ENCODE measurements at regions not wholly inside any gene's neighbourhood (a gene's known extent, or its start where the extent isn't known, plus 50 kb on each side); places are given as distances from the start of the nearest gene placed in this dataset.

- H3K4me2 ChIP-seq (ENCODE audit: extremely low read depth, insufficient read depth, low read length): no peak overlapping the region
- no peaks in the 10 kb centered on the region for H3K9me3 ChIP-seq (ENCODE audit: control insufficient read depth, insufficient read depth, low read depth, low read length)
- H3K36me3 ChIP-seq (ENCODE audit: control insufficient read depth, insufficient read depth, low read length): no peaks in the 10 kb centered on the region
- no peak overlapping the region for H3K9ac ChIP-seq (ENCODE audit: insufficient read depth, low read length)
- no peaks in the 10 kb centered on the region for H3K27me3 ChIP-seq (ENCODE audit: control insufficient read depth, insufficient read depth, low read length)
- no peaks in the 10 kb centered on the region for H3K79me2 ChIP-seq (ENCODE audit: control insufficient read depth, insufficient read depth, low read length)
- no peak overlapping the region for H3K27ac ChIP-seq (ENCODE audit: insufficient read depth, low read length)
- TF ChIP-seq CTCF (conservative IDR thresholded peaks at IDR 0.05 in 1 of 2, IDR thresholded peaks at IDR 0.05 in 1 of 2; ENCODE audit: low read depth in 1 of 2, low read length in 2 of 2): no peak
- no peak for TF ChIP-seq EZH2 (IDR thresholded peaks at IDR 0.05; ENCODE audit: low read length, missing control alignments)
- H3K4me1 ChIP-seq (ENCODE audit: control insufficient read depth, extremely low read depth, insufficient read depth, low read length): no peaks in the 10 kb centered on the region
- H2AFZ ChIP-seq (ENCODE audit: low read length): no peak overlapping the region
- DNase-seq (ENCODE audit: low read depth in 2 of 2): no peak
- H3K4me3 ChIP-seq (replicated peaks in 1 of 4; ENCODE audit: control extremely low read depth in 1 of 4, insufficient read depth in 1 of 4, low read depth in 3 of 4, low read length in 4 of 4): no peak overlapping the region
- no peaks in the 10 kb centered on the region for H4K20me1 ChIP-seq (ENCODE audit: control insufficient read depth, extremely low read depth, insufficient read depth, low read length)
Observed at GRCh38 chr5:39670391-39670790, 245.6 kb upstream of the DAB2 start.

GRCh38 chr5:39668980-39669379 is 244.2 kb upstream of the DAB2 start:
- Histone ChIP-seq H2AFZ (ENCODE audit: low read length) (no peak overlapping the region), H3K27me3 (ENCODE audit: control insufficient read depth, insufficient read depth, low read length) (no peaks in the 10 kb centered on the region), H3K4me1 (ENCODE audit: control insufficient read depth, extremely low read depth, insufficient read depth, low read length) (no peaks in the 10 kb centered on the region), H4K20me1 (ENCODE audit: control insufficient read depth, extremely low read depth, insufficient read depth, low read length) (no peaks in the 10 kb centered on the region), H3K27ac (ENCODE audit: insufficient read depth, low read length) (no peak overlapping the region), H3K4me3 (replicated peaks in 1 of 4; ENCODE audit: control extremely low read depth in 1 of 4, insufficient read depth in 1 of 4, low read depth in 3 of 4, low read length in 4 of 4) (no peak overlapping the region), H3K9me3 (ENCODE audit: control insufficient read depth, insufficient read depth, low read depth, low read length) (no peaks in the 10 kb centered on the region), H3K36me3 (ENCODE audit: control insufficient read depth, insufficient read depth, low read length) (no peaks in the 10 kb centered on the region), H3K79me2 (ENCODE audit: control insufficient read depth, insufficient read depth, low read length) (no peaks in the 10 kb centered on the region), H3K9ac (ENCODE audit: insufficient read depth, low read length) (no peak overlapping the region), H3K4me2 (ENCODE audit: extremely low read depth, insufficient read depth, low read length) (no peak overlapping the region)
- no peak for DNase-seq (ENCODE audit: low read depth in 2 of 2)
- TF ChIP-seq EZH2 (IDR thresholded peaks at IDR 0.05; ENCODE audit: low read length, missing control alignments) (no peak), CTCF (conservative IDR thresholded peaks at IDR 0.05 in 1 of 2, IDR thresholded peaks at IDR 0.05 in 1 of 2; ENCODE audit: low read depth in 1 of 2, low read length in 2 of 2) (no peak)

GRCh38 chr5:39665328-39665727 is 240.5 kb upstream of the DAB2 start:
- no peak for DNase-seq (ENCODE audit: low read depth in 2 of 2)
- Histone ChIP-seq H3K36me3 (ENCODE audit: control insufficient read depth, insufficient read depth, low read length) (no peaks in the 10 kb centered on the region), H3K79me2 (ENCODE audit: control insufficient read depth, insufficient read depth, low read length) (no peaks in the 10 kb centered on the region)

More at GRCh38 chr5:39665328-39665727, 240.5 kb upstream of the DAB2 start:
- H3K9ac ChIP-seq (ENCODE audit: insufficient read depth, low read length): no peak overlapping the region
- H3K9me3 ChIP-seq (ENCODE audit: control insufficient read depth, insufficient read depth, low read depth, low read length): no peaks in the 10 kb centered on the region
- H3K4me2 ChIP-seq (ENCODE audit: extremely low read depth, insufficient read depth, low read length): no peak overlapping the region
- TF ChIP-seq EZH2 (IDR thresholded peaks at IDR 0.05; ENCODE audit: low read length, missing control alignments): no peak
- TF ChIP-seq CTCF (conservative IDR thresholded peaks at IDR 0.05 in 1 of 2, IDR thresholded peaks at IDR 0.05 in 1 of 2; ENCODE audit: low read depth in 1 of 2, low read length in 2 of 2): no peak
- no peak overlapping the region for H2AFZ ChIP-seq (ENCODE audit: low read length)
- H3K4me1 ChIP-seq (ENCODE audit: control insufficient read depth, extremely low read depth, insufficient read depth, low read length): no peaks in the 10 kb centered on the region
- H4K20me1 ChIP-seq (ENCODE audit: control insufficient read depth, extremely low read depth, insufficient read depth, low read length): no peaks in the 10 kb centered on the region
- no peaks in the 10 kb centered on the region for H3K27me3 ChIP-seq (ENCODE audit: control insufficient read depth, insufficient read depth, low read length)
- H3K27ac ChIP-seq (ENCODE audit: insufficient read depth, low read length): no peak overlapping the region
- no peak overlapping the region for H3K4me3 ChIP-seq (replicated peaks in 1 of 4; ENCODE audit: control extremely low read depth in 1 of 4, insufficient read depth in 1 of 4, low read depth in 3 of 4, low read length in 4 of 4)

Measured in fibroblast of lung (primary cell).